Mammary epithelial cell (primary cell): ENCODE measurements at regions not wholly inside any gene's neighbourhood (a gene's known extent, or its start where the extent isn't known, plus 50 kb on each side); places are given as distances from the start of the nearest gene placed in this dataset.

Experiments
- CTCF ChIP-seq, 2 donors: IDR thresholded peaks in 1 of 2; conservative IDR thresholded peaks in 1 of 2; 2 replicates each; pipeline ENCODE4 v1.5.1; 2011 to 2012; ENCODE audit warnings: inconsistent platforms in 2 of 2, low read length in 2 of 2, mild to moderate bottlenecking in 2 of 2, control low read depth in 1 of 2, low read depth in 1 of 2; ENCODE audit not compliant: insufficient read depth in 1 of 2; ENCODE audit errors: extremely low read depth in 1 of 2
- EZH2 ChIP-seq: IDR thresholded peaks from 2 replicates; pipeline ENCODE4 v1.6.1; 2012; ENCODE audit warnings: low read length, inconsistent platforms, borderline replicate concordance

GRCh38 chr22:48417225-48418070, 1410.2 kb downstream of the BRD1 start:
- TF ChIP-seq CTCF (conservative IDR thresholded peaks at IDR 0.05 in 1 of 2, IDR thresholded peaks at IDR 0.05 in 1 of 2; ENCODE audit: extremely low read depth in 1 of 2, insufficient read depth in 1 of 2, low read depth in 1 of 2, low read length in 2 of 2) = no peak
- TF ChIP-seq EZH2 = no peak
